PC-3 (cell line): ENCODE measurements at regions not wholly inside any gene's neighbourhood (a gene's known extent, or its start where the extent isn't known, plus 50 kb on each side); places are given as distances from the start of the nearest gene placed in this dataset.

Experiments used
- ATAC-seq: fragments of 200-7000 bp; cut with Tn5 transposase; 2 replicates; pipeline ENCODE4 v1.9.1; 2020; ENCODE audit warnings: mild to moderate bottlenecking, moderate library complexity
- BruUV-seq: library from RNA; stranded (reverse); fragments of 400-500 nt; replicated peaks from 2 replicates; lab custom pipeline; 2021; lab: Mats Ljungman, UMichigan
- CTCF ChIA-PET: fragments of 300-600 bp; sonication (Branson Sonifier 250); formaldehyde crosslinking; loops from one replicate; lab custom pipeline; 2022; ENCODE audit warnings: antibody characterized with exemption; lab: Charles Lee
- POLR2A ChIA-PET: fragments of 300-600 bp; sonication (Branson Sonifier 250); formaldehyde crosslinking; loops from one replicate; lab custom pipeline; 2022; ENCODE audit warnings: antibody characterized with exemption; ENCODE audit not compliant: unreplicated experiment; lab: Charles Lee
- DNase-seq: peaks from one replicate; pipeline ENCODE4 v3.0.0-alpha.2; 2015
- H2AFZ ChIP-seq: fragments of 300-600 bp; sonication (generic); 2 replicates; pipeline ENCODE4 v1.6.0; 2016; ENCODE audit warnings: antibody characterized with exemption, low read length
- H3F3A ChIP-seq: fragments of 300-600 bp; sonication (generic); one replicate; pipeline ENCODE4 v1.6.0; 2017; ENCODE audit warnings: antibody characterized with exemption, low read length, control low read depth, mild to moderate bottlenecking; ENCODE audit not compliant: unreplicated experiment
- H3K27ac ChIP-seq: fragments of 300-600 bp; sonication (generic); 2 replicates; pipeline ENCODE4 v1.5.1; 2016; ENCODE audit warnings: mild to moderate bottlenecking, low read length
- H3K27me3 ChIP-seq: fragments of 300-600 bp; sonication (generic); 2 replicates; pipeline ENCODE4 v1.6.1; 2016; ENCODE audit warnings: low read length, mixed read lengths
- H3K36me3 ChIP-seq: fragments of 300-600 bp; sonication (generic); 2 replicates; pipeline ENCODE4 v1.6.1; 2016; ENCODE audit warnings: low read depth, mixed run types, low read length, mixed read lengths
- H3K4me1 ChIP-seq: fragments of 300-600 bp; sonication (generic); 2 replicates; pipeline ENCODE4 v1.5.1; 2016; ENCODE audit warnings: low read length; ENCODE audit not compliant: insufficient read depth
- H3K4me2 ChIP-seq: fragments of 300-600 bp; sonication (generic); 2 replicates; pipeline ENCODE4 v1.6.0; 2016; ENCODE audit warnings: low read length
- H3K4me3 ChIP-seq: fragments of 300-600 bp; sonication (generic); 2 replicates; pipeline ENCODE4 v1.5.1; 2016; ENCODE audit warnings: mild to moderate bottlenecking, low read length, mixed read lengths
- H3K79me2 ChIP-seq: fragments of 300-600 bp; sonication (generic); 2 replicates; pipeline ENCODE4 v1.6.1; 2017; ENCODE audit warnings: low read length, mixed read lengths
- H3K9ac ChIP-seq: fragments of 300-600 bp; sonication (generic); 2 replicates; pipeline ENCODE4 v1.6.0; 2016; ENCODE audit warnings: mild to moderate bottlenecking, low read length
- H3K9me2 ChIP-seq: fragments of 300-600 bp; sonication (generic); replicated peaks from 2 replicates; pipeline ENCODE4 v1.6.1; 2016; ENCODE audit warnings: mixed run types, low read length, mixed read lengths
- H3K9me3 ChIP-seq: fragments of 300-600 bp; sonication (generic); 2 replicates; pipeline ENCODE4 v1.6.1; 2016; ENCODE audit warnings: low read length, mixed read lengths
- H4K20me1 ChIP-seq: fragments of 300-600 bp; sonication (generic); 2 replicates; pipeline ENCODE4 v1.6.1; 2016; ENCODE audit warnings: low read length, mixed read lengths
- CTCF ChIP-seq: fragments of 300-600 bp; sonication (generic); conservative IDR thresholded peaks from 2 replicates; pipeline ENCODE4 v1.5.1; 2017; ENCODE audit warnings: antibody characterized with exemption, low read depth, mild to moderate bottlenecking, low read length
- EZH2 ChIP-seq: fragments of 300-600 bp; sonication (generic); IDR thresholded peaks from one replicate; pipeline ENCODE4 v1.6.1; 2017; ENCODE audit warnings: antibody characterized with exemption, mild to moderate bottlenecking, low read length; ENCODE audit not compliant: unreplicated experiment
- EZH2phosphoT487 ChIP-seq: fragments of 300-600 bp; sonication (generic); IDR thresholded peaks from 2 replicates; pipeline ENCODE4 v1.6.1; 2018; ENCODE audit warnings: mild to moderate bottlenecking, antibody characterized with exemption, low read length, borderline replicate concordance
- intact Hi-C: fragments of 100-400 bp; cut with micrococcal nuclease; formaldehyde crosslinking; loops from 2 replicates; pipeline ENCODE4 v1.9.0; 2023

- Histone ChIP-seq H4K20me1 (no peaks in the 10 kb centered on the region), H3K4me3 (no peak overlapping the region), H3K4me2 (no peak overlapping the region), H3K9ac (no peak overlapping the region), H2AFZ (no peak overlapping the region), H3K27me3 (no peaks in the 10 kb centered on the region), H3K9me2 (no peaks in the 10 kb centered on the region), H3F3A (no peaks in the 10 kb centered on the region), H3K27ac (no peak overlapping the region), H3K79me2 (no peaks in the 10 kb centered on the region), H3K4me1 (no peaks in the 10 kb centered on the region; the same call in 1 of the 2 replicates), H3K36me3 (no peaks in the 10 kb centered on the region), H3K9me3 (no peaks in the 10 kb centered on the region)
- TF ChIP-seq EZH2phosphoT487 (no peak), EZH2 (no peak), CTCF (no peak)
- DNase-seq (no peak), ATAC-seq (no peak)
- no TSS peak for BruUV-seq
- ChIA-PET CTCF (no interaction called here), POLR2A (no interaction called here)
- intact Hi-C loops, result no loop called here
Observed at GRCh38 chr17:6208608-6209180, 138.5 kb downstream of the WSCD1 start.

- TF ChIP-seq EZH2phosphoT487 (no peak), CTCF (no peak), EZH2 (no peak)
- Histone ChIP-seq H3K4me1 (no peaks in the 10 kb centered on the region; the same call in 1 of the 2 replicates), H3K4me3 (no peak overlapping the region), H3K9me2 (no peaks in the 10 kb centered on the region), H3K27ac (no peak overlapping the region), H3K9ac (no peak overlapping the region), H3F3A (no peaks in the 10 kb centered on the region), H3K79me2 (no peaks in the 10 kb centered on the region), H2AFZ (no peak overlapping the region), H3K27me3 (no peaks in the 10 kb centered on the region), H3K36me3 (no peaks in the 10 kb centered on the region), H3K9me3 (no peaks in the 10 kb centered on the region), H3K4me2 (no peak overlapping the region), H4K20me1 (no peaks in the 10 kb centered on the region)
- ChIA-PET CTCF (no interaction called here), POLR2A (no interaction called here)
- ATAC-seq, result no peak
- no TSS peak for BruUV-seq
- DNase-seq, result no peak
- intact Hi-C loops, result no loop called here
Observed at GRCh38 chr17:6205525-6205924, 135.3 kb downstream of the WSCD1 start.

- H3K27me3 ChIP-seq, result no peaks in the 10 kb centered on the region
- H3K9ac ChIP-seq, result no peak overlapping the region
- CTCF ChIA-PET, result no interaction called here
- intact Hi-C loops, result no loop called here
- ATAC-seq (no peak), DNase-seq (no peak)
- TF ChIP-seq EZH2 (no peak), CTCF (no peak), EZH2phosphoT487 (no peak)
- no peak overlapping the region for H3K27ac ChIP-seq
- no peak overlapping the region for H3K4me2 ChIP-seq
- no peaks in the 10 kb centered on the region for H3K36me3 ChIP-seq
- H3K4me1 ChIP-seq, result no peaks in the 10 kb centered on the region; the same call in 1 of the 2 replicates
- no peaks in the 10 kb centered on the region for H3K9me3 ChIP-seq
- no peak overlapping the region for H2AFZ ChIP-seq
- H3K4me3 ChIP-seq, result no peak overlapping the region
- H3F3A ChIP-seq, result no peaks in the 10 kb centered on the region
- POLR2A ChIA-PET, result no interaction called here
- no TSS peak for BruUV-seq
- no peaks in the 10 kb centered on the region for H3K9me2 ChIP-seq
- no peaks in the 10 kb centered on the region for H3K79me2 ChIP-seq
- no peaks in the 10 kb centered on the region for H4K20me1 ChIP-seq
Observed at GRCh38 chr17:6205033-6205432, 134.9 kb downstream of the WSCD1 start.
